GM20000 (cell line): ENCODE measurements at regions not wholly inside any gene's neighbourhood (a gene's known extent, or its start where the extent isn't known, plus 50 kb on each side); places are given as distances from the start of the nearest gene placed in this dataset.

Source experiments
- DNase-seq: peaks from one replicate; pipeline ENCODE4 v3.0.0; 2012; ENCODE audit warnings: low spot score
- CTCF ChIP-seq: IDR thresholded peaks from 2 replicates; pipeline ENCODE4 v1.5.1; 2012; ENCODE audit warnings: mild to moderate bottlenecking, control low read depth; ENCODE audit errors: extremely low read depth, missing control alignments

GRCh38 chr16:55248058-55248457 is 75.9 kb upstream of the IRX6 start:
- TF ChIP-seq CTCF: no peak
- no peak for DNase-seq

GRCh38 chr16:55248494-55248893 is 75.5 kb upstream of the IRX6 start:
- no peak for DNase-seq
- no peak for TF ChIP-seq CTCF

GRCh38 chr16:55249361-55249760 is 74.6 kb upstream of the IRX6 start:
- no peak for DNase-seq
- TF ChIP-seq CTCF: no peak

- no peak for DNase-seq
- TF ChIP-seq CTCF: no peak
These were observed 74.1 kb upstream of the IRX6 start for GRCh38 chr16:55249936-55250335.

GRCh38 chr16:55250701-55251100 is 73.3 kb upstream of the IRX6 start:
- no peak for TF ChIP-seq CTCF
- DNase-seq: no peak

GRCh38 chr16:55251151-55251550 is 72.9 kb upstream of the IRX6 start:
- no peak for TF ChIP-seq CTCF
- no peak for DNase-seq

GRCh38 chr16:55252577-55252976 is 71.4 kb upstream of the IRX6 start:
- no peak for TF ChIP-seq CTCF
- no peak for DNase-seq
